Upper lobe of left lung (tissue), 6 donors: ENCODE measurements at regions not wholly inside any gene's neighbourhood (a gene's known extent, or its start where the extent isn't known, plus 50 kb on each side); places are given as distances from the start of the nearest gene placed in this dataset.

Source experiments
- ATAC-seq, 2 donors: fragments of 200-7000 bp; cut with Tn5 transposase; one replicate each; pipeline ENCODE4 v1.9.1; 2022; ENCODE audit warnings: mild to moderate bottlenecking in 2 of 2, moderate library complexity in 2 of 2; ENCODE audit not compliant: low FRiP score in 2 of 2
- DNase-seq, 2 donors: peaks; one replicate each; pipeline ENCODE4 v3.0.0-alpha.2; 2019 to 2020
- H3K27ac ChIP-seq, 4 donors: fragments of 200-600 bp; sonication (generic); one replicate each; pipeline ENCODE4 v1.5.1; 2016 to 2019
- H3K27me3 ChIP-seq, 4 donors: fragments of 200-600 bp; sonication (generic); one replicate each; pipeline ENCODE4 v1.5.1; 2017 to 2019
- H3K36me3 ChIP-seq, 4 donors: fragments of 200-600 bp; sonication (generic); one replicate each; pipeline ENCODE4 v1.5.1; 2016 to 2019
- H3K4me1 ChIP-seq, 4 donors: fragments of 200-600 bp; sonication (generic); one replicate each; pipeline ENCODE4 v1.5.1; 2018 to 2019
- H3K4me3 ChIP-seq, 4 donors: fragments of 200-600 bp; sonication (generic); one replicate each; pipeline ENCODE4 v1.5.1; 2017 to 2019; ENCODE audit warnings: mild to moderate bottlenecking in 2 of 4, moderate library complexity in 1 of 4
- H3K9me3 ChIP-seq, 4 donors: fragments of 200-600 bp; sonication (generic); one replicate each; pipeline ENCODE4 v1.5.1; 2018 to 2019
- CTCF ChIP-seq, 6 experiments: fragments of 450-650 bp in 4 of 6; fragments of 200-600 bp in 2 of 6; sonication (generic) in 2 of 6; IDR thresholded peaks; one replicate each; pipeline ENCODE4 v1.5.1; 2016 to 2019; ENCODE audit warnings: antibody characterized with exemption in 6 of 6
- EP300 ChIP-seq, 4 donors: sonication (generic); formaldehyde crosslinking; IDR thresholded peaks; one replicate each; pipeline ENCODE4 v1.5.1; 2017; ENCODE audit warnings: antibody characterized with exemption in 4 of 4, control low read depth in 2 of 4
- POLR2A ChIP-seq, 4 donors: fragments of 450-650 bp; IDR thresholded peaks; one replicate each; pipeline ENCODE4 v1.5.1; 2016 to 2017; ENCODE audit warnings: antibody characterized with exemption in 4 of 4, mild to moderate bottlenecking in 2 of 4
- POLR2AphosphoS5 ChIP-seq, 2 donors: sonication (generic); formaldehyde crosslinking; IDR thresholded peaks; one replicate each; pipeline ENCODE4 v1.5.1; 2017; ENCODE audit warnings: antibody characterized with exemption in 2 of 2
- WGBS, 2 donors: methylation state at CpG; one replicate each; pipeline ENCODE4 v1.1.5; 2017 to 2018; 5-methylcytosine and 5-hydroxymethylcytosine counted together
- donor health status: DM: no; HTN: no; CAD: no; lungs with moderate emphysema.
- donor health status: DM: no; HTN: yes; CAD: no; lungs with severe emphysema.

GRCh38 chr9:78436873-78437272 is 139.9 kb downstream of the PSAT1 start:
- Histone ChIP-seq H3K27me3 (no peaks in the 10 kb centered on the region), H3K27ac (no peak overlapping the region), H3K4me3 (no peak overlapping the region), H3K36me3 (no peaks in the 10 kb centered on the region), H3K4me1 (peaks cover 0 to 10% (median 5%) of the 10 kb centered on the region in 4 donors), H3K9me3 (no peaks in the 10 kb centered on the region)
- WGBS, 2 donors = 74 to 77% methylated on average over 2 of the region's 2 CpGs
- DNase-seq (no peak), ATAC-seq (no peak)
- no peak for TF ChIP-seq EP300 (IDR thresholded peaks at IDR 0.05)
- TF ChIP-seq POLR2A (IDR thresholded peaks at IDR 0.05) = no peak
- TF ChIP-seq POLR2AphosphoS5 (IDR thresholded peaks at IDR 0.05) = no peak
- TF ChIP-seq CTCF (IDR thresholded peaks at IDR 0.05) = no peak

- Histone ChIP-seq H3K9me3 (no peaks in the 10 kb centered on the region), H3K4me3 (no peak overlapping the region), H3K4me1 (peaks cover 0 to 10% (median 5%) of the 10 kb centered on the region in 4 donors), H3K27me3 (no peaks in the 10 kb centered on the region), H3K36me3 (no peaks in the 10 kb centered on the region), H3K27ac (no peak overlapping the region)
- TF ChIP-seq POLR2A (IDR thresholded peaks at IDR 0.05) = no peak
- TF ChIP-seq EP300 (IDR thresholded peaks at IDR 0.05) = no peak
- no peak for TF ChIP-seq POLR2AphosphoS5 (IDR thresholded peaks at IDR 0.05)
- TF ChIP-seq CTCF (IDR thresholded peaks at IDR 0.05) = no peak
- WGBS, 2 donors = 53 to 79% methylated on average over 2 of the region's 2 CpGs
- no peak for DNase-seq
- no peak for ATAC-seq
Observed at GRCh38 chr9:78437296-78437695, 140.4 kb downstream of the PSAT1 start.

- peaks cover 0 to 10% (median 5%) of the 10 kb centered on the region in 4 donors for H3K4me1 ChIP-seq
- H3K9me3 ChIP-seq = no peaks in the 10 kb centered on the region
- H3K27ac ChIP-seq = no peak overlapping the region
- H3K36me3 ChIP-seq = no peaks in the 10 kb centered on the region
- no peaks in the 10 kb centered on the region for H3K27me3 ChIP-seq
- H3K4me3 ChIP-seq = no peak overlapping the region
- TF ChIP-seq POLR2AphosphoS5 (IDR thresholded peaks at IDR 0.05) (no peak), CTCF (IDR thresholded peaks at IDR 0.05) (no peak), POLR2A (IDR thresholded peaks at IDR 0.05) (no peak), EP300 (IDR thresholded peaks at IDR 0.05) (no peak)
- 90 to 93% methylated on average over 7 of the region's 7 CpGs for WGBS, 2 donors
- ATAC-seq = no peak
- DNase-seq = no peak
Observed at GRCh38 chr9:78437806-78438205, 140.9 kb downstream of the PSAT1 start.

GRCh38 chr9:78438211-78438610 is 141.3 kb downstream of the PSAT1 start:
- no peak for ATAC-seq
- no peak for DNase-seq
- Histone ChIP-seq H3K36me3 (no peaks in the 10 kb centered on the region), H3K27me3 (no peaks in the 10 kb centered on the region), H3K4me3 (no peak overlapping the region), H3K27ac (no peak overlapping the region), H3K4me1 (peaks cover 0 to 10% (median 5%) of the 10 kb centered on the region in 4 donors), H3K9me3 (no peaks in the 10 kb centered on the region)
- WGBS, 2 donors = 61 to 65% methylated on average over 6 of the region's 6 CpGs
- TF ChIP-seq CTCF (IDR thresholded peaks at IDR 0.05) (no peak), POLR2A (IDR thresholded peaks at IDR 0.05) (no peak), EP300 (IDR thresholded peaks at IDR 0.05) (no peak), POLR2AphosphoS5 (IDR thresholded peaks at IDR 0.05) (no peak)

GRCh38 chr9:78438780-78439179 is 141.9 kb downstream of the PSAT1 start:
- Histone ChIP-seq H3K4me1 (peaks cover 0 to 10% (median 5%) of the 10 kb centered on the region in 4 donors), H3K27ac (no peak overlapping the region), H3K27me3 (no peaks in the 10 kb centered on the region), H3K9me3 (no peaks in the 10 kb centered on the region), H3K4me3 (no peak overlapping the region), H3K36me3 (no peaks in the 10 kb centered on the region)
- WGBS, 2 donors = 52 to 67% methylated on average over 9 of the region's 9 CpGs
- ATAC-seq (no peak), DNase-seq (no peak)
- TF ChIP-seq POLR2AphosphoS5 (IDR thresholded peaks at IDR 0.05) (no peak), CTCF (IDR thresholded peaks at IDR 0.05) (no peak), EP300 (IDR thresholded peaks at IDR 0.05) (no peak), POLR2A (IDR thresholded peaks at IDR 0.05) (no peak)
